RWPE2 (cell line): ENCODE measurements at regions not wholly inside any gene's neighbourhood (a gene's known extent, or its start where the extent isn't known, plus 50 kb on each side); places are given as distances from the start of the nearest gene placed in this dataset.

Experiments used
- ATAC-seq: fragments of 200-7000 bp; cut with Tn5 transposase; 3 replicates; pipeline ENCODE4 v1.9.1; 2021; ENCODE audit warnings: low read depth
- DNase-seq: peaks from one replicate; pipeline ENCODE4 v3.0.0-alpha.2; 2020; ENCODE audit warnings: low spot score
- H3K27ac ChIP-seq: fragments of 450-650 bp; 2 replicates; pipeline ENCODE4 v1.5.1; 2017; ENCODE audit warnings: mild to moderate bottlenecking; ENCODE audit not compliant: poor library complexity, severe bottlenecking
- H3K27me3 ChIP-seq: fragments of 250-450 bp; sonication (Bioruptor Pico); 2 replicates; pipeline ENCODE4 v1.5.1; 2021; ENCODE audit warnings: mild to moderate bottlenecking, moderate library complexity; ENCODE audit not compliant: insufficient read depth, poor library complexity, severe bottlenecking
- H3K36me3 ChIP-seq: fragments of 250-450 bp; sonication (Bioruptor Pico); 2 replicates; pipeline ENCODE4 v1.5.1; 2020; ENCODE audit warnings: low read depth, mild to moderate bottlenecking, moderate library complexity
- H3K4me1 ChIP-seq: fragments of 250-450 bp; sonication (Bioruptor Pico); 2 replicates; pipeline ENCODE4 v1.5.1; 2021; ENCODE audit warnings: mild to moderate bottlenecking, moderate library complexity; ENCODE audit not compliant: insufficient read depth, poor library complexity, severe bottlenecking
- H3K4me3 ChIP-seq: fragments of 250-450 bp; sonication (Bioruptor Pico); 2 replicates; pipeline ENCODE4 v1.5.1; 2021; ENCODE audit warnings: mild to moderate bottlenecking, moderate library complexity; ENCODE audit not compliant: severe bottlenecking
- H3K9me3 ChIP-seq: fragments of 250-450 bp; sonication (Bioruptor Pico); 2 replicates; pipeline ENCODE4 v1.5.1; 2021; ENCODE audit warnings: mild to moderate bottlenecking, moderate library complexity; ENCODE audit not compliant: severe bottlenecking
- CTCF ChIP-seq: fragments of 450-650 bp; IDR thresholded peaks from one replicate; pipeline ENCODE4 v1.5.1; 2017; ENCODE audit warnings: mild to moderate bottlenecking, moderate library complexity; ENCODE audit not compliant: poor library complexity, severe bottlenecking

GRCh38 chr10:28095791-28096378, 97.0 kb upstream of the ODAD2 start:
- TF ChIP-seq CTCF = no peak
- Histone ChIP-seq H3K4me3 (no peak overlapping the region), H3K27me3 (no peaks in the 10 kb centered on the region), H3K9me3 (no peaks in the 10 kb centered on the region), H3K27ac (no peak overlapping the region), H3K36me3 (no peaks in the 10 kb centered on the region), H3K4me1 (peaks cover 7% of the 10 kb centered on the region)
- ATAC-seq = no peak
- DNase-seq = no peak

GRCh38 chr10:28094121-28094520, 95.2 kb upstream of the ODAD2 start:
- ATAC-seq = no peak
- no peak for TF ChIP-seq CTCF
- Histone ChIP-seq H3K27me3 (no peaks in the 10 kb centered on the region), H3K9me3 (no peaks in the 10 kb centered on the region), H3K27ac (no peak overlapping the region), H3K36me3 (no peaks in the 10 kb centered on the region), H3K4me3 (no peak overlapping the region), H3K4me1 (peaks cover 17% of the 10 kb centered on the region)
- no peak for DNase-seq

GRCh38 chr10:28091913-28092312, 93.0 kb upstream of the ODAD2 start:
- DNase-seq (no peak), ATAC-seq (no peak)
- Histone ChIP-seq H3K9me3 (no peaks in the 10 kb centered on the region), H3K4me3 (no peak overlapping the region), H3K27ac (peak overlapping the region; percentile 96), H3K4me1 (peaks cover 33% of the 10 kb centered on the region), H3K27me3 (no peaks in the 10 kb centered on the region), H3K36me3 (no peaks in the 10 kb centered on the region)
- no peak for TF ChIP-seq CTCF

GRCh38 chr10:28090506-28090905, 91.6 kb upstream of the ODAD2 start:
- no peaks in the 10 kb centered on the region for H3K36me3 ChIP-seq
- H3K9me3 ChIP-seq = no peaks in the 10 kb centered on the region
- DNase-seq (no peak), ATAC-seq (no peak)
- peak overlapping the region; percentile 96 for H3K27ac ChIP-seq
- H3K27me3 ChIP-seq = no peaks in the 10 kb centered on the region
- no peak for TF ChIP-seq CTCF
- H3K4me1 ChIP-seq = peaks cover 33% of the 10 kb centered on the region
- no peak overlapping the region for H3K4me3 ChIP-seq

GRCh38 chr10:28089467-28089866, 90.6 kb upstream of the ODAD2 start:
- no peak for DNase-seq
- no peak for TF ChIP-seq CTCF
- no peak overlapping the region for H3K4me3 ChIP-seq
- peak; percentile 83 for ATAC-seq
- H3K36me3 ChIP-seq = no peaks in the 10 kb centered on the region
- no peaks in the 10 kb centered on the region for H3K27me3 ChIP-seq
- H3K4me1 ChIP-seq = peaks cover 33% of the 10 kb centered on the region
- no peaks in the 10 kb centered on the region for H3K9me3 ChIP-seq
- peak overlapping the region; percentile 96 for H3K27ac ChIP-seq
